Astrocyte of the cerebellum (primary cell): ENCODE measurements at regions not wholly inside any gene's neighbourhood (a gene's known extent, or its start where the extent isn't known, plus 50 kb on each side); places are given as distances from the start of the nearest gene placed in this dataset.

Experiments
- DNase-seq: peaks from one replicate; pipeline ENCODE4 v3.0.0-alpha.2; 2011; ENCODE audit warnings: low read depth
- H3K4me3 ChIP-seq: 2 replicates; pipeline ENCODE4 v1.5.1; 2011; ENCODE audit warnings: mild to moderate bottlenecking, low read depth, low read length, moderate library complexity
- CTCF ChIP-seq: IDR thresholded peaks from 2 replicates; pipeline ENCODE4 v1.5.1; 2012; ENCODE audit warnings: low read length, low read depth, moderate library complexity, mild to moderate bottlenecking; ENCODE audit errors: missing control alignments
- in situ Hi-C: cut with HindIII; loops from 2 replicates; pipeline ENCODE4 v1.10.0; 2017; ENCODE audit warnings: low sequenced_read_pairs

GRCh38 chr5:136776022-136776927 lies 410.9 kb upstream of the TRPC7 start:
- in situ Hi-C loops: no loop called here
- no peak for DNase-seq
- no peak for TF ChIP-seq CTCF
- no peak overlapping the region for H3K4me3 ChIP-seq

GRCh38 chr5:136772491-136772890 lies 407.1 kb upstream of the TRPC7 start:
- no peak overlapping the region for H3K4me3 ChIP-seq
- in situ Hi-C loops: no loop called here
- no peak for TF ChIP-seq CTCF
- DNase-seq: no peak

GRCh38 chr5:136769900-136770684 lies 404.7 kb upstream of the TRPC7 start:
- in situ Hi-C loops: no loop called here
- peak; percentile 62 for DNase-seq
- H3K4me3 ChIP-seq: no peak overlapping the region
- TF ChIP-seq CTCF: peak; percentile 96

GRCh38 chr5:136769093-136769492 lies 403.7 kb upstream of the TRPC7 start:
- no peak for DNase-seq
- no peak overlapping the region for H3K4me3 ChIP-seq
- in situ Hi-C loops: no loop called here
- no peak for TF ChIP-seq CTCF

GRCh38 chr5:136768457-136768856 lies 403.1 kb upstream of the TRPC7 start:
- no peak for TF ChIP-seq CTCF
- in situ Hi-C loops: no loop called here
- no peak overlapping the region for H3K4me3 ChIP-seq
- DNase-seq: no peak

GRCh38 chr5:136766456-136766855 lies 401.1 kb upstream of the TRPC7 start:
- no peak for DNase-seq
- TF ChIP-seq CTCF: no peak
- no peak overlapping the region for H3K4me3 ChIP-seq
- in situ Hi-C loops: no loop called here
